Stimulated activated CD4-positive, alpha-beta T cell treated with anti-CD3 and anti-CD28 coated beads, TNF-alpha, amount 100 ng/mL, for 24 hours (primary cell): ENCODE measurements at regions not wholly inside any gene's neighbourhood (a gene's known extent, or its start where the extent isn't known, plus 50 kb on each side); places are given as distances from the start of the nearest gene placed in this dataset.

Source experiments
- DNase-seq, 3 experiments: peaks; one replicate each; pipeline ENCODE4 v3.0.0-alpha.2; 2020; ENCODE audit warnings: low read depth in 3 of 3

- no peak for DNase-seq
Measured at GRCh38 chr12:88642675-88643431, 62.6 kb upstream of the KITLG start.

- no peak for DNase-seq
Measured at GRCh38 chr12:88638966-88639760, 58.9 kb upstream of the KITLG start.

GRCh38 chr12:88638388-88638787, 58.1 kb upstream of the KITLG start:
- no peak for DNase-seq

GRCh38 chr12:88634008-88634407, 53.7 kb upstream of the KITLG start:
- no peak for DNase-seq

- no peak for DNase-seq
Measured at GRCh38 chr12:88633312-88633711, 53.0 kb upstream of the KITLG start.

GRCh38 chr12:88630561-88630960, 50.3 kb upstream of the KITLG start:
- DNase-seq: no peak
